WTC11 (cell line): ENCODE measurements at regions not wholly inside any gene's neighbourhood (a gene's known extent, or its start where the extent isn't known, plus 50 kb on each side); places are given as distances from the start of the nearest gene placed in this dataset.

Source experiments
- ATAC-seq: fragments of 200-7000 bp; cut with Tn5 transposase; 2 replicates; pipeline ENCODE4 v1.10.0; 2021; ENCODE audit warnings: mild to moderate bottlenecking, moderate library complexity
- CTCF ChIA-PET: fragments of 300-600 bp; sonication (Branson Sonifier 250); formaldehyde crosslinking; loops from one replicate; lab custom pipeline; 2021; ENCODE audit warnings: antibody characterized with exemption; lab: Charles Lee
- POLR2A ChIA-PET: fragments of 350-600 bp; sonication (Branson Sonifier 250); formaldehyde crosslinking; loops from one replicate; lab custom pipeline; 2021; ENCODE audit warnings: antibody characterized with exemption; lab: Charles Lee
- DNase-seq: peaks from one replicate; pipeline ENCODE4 v3.0.0; 2021; ENCODE audit warnings: low spot score
- H3K27ac Mint-ChIP-seq: 2 replicates; pipeline ENCODE4 v1.8.0; 2021; ENCODE audit warnings: mixed read lengths
- H3K27me3 Mint-ChIP-seq: 2 replicates; pipeline ENCODE4 v1.8.0; 2021; ENCODE audit warnings: low read depth, mild to moderate bottlenecking, moderate library complexity, mixed read lengths
- H3K36me3 Mint-ChIP-seq: 2 replicates; pipeline ENCODE4 v1.8.0; 2021; ENCODE audit warnings: mixed read lengths
- H3K4me1 Mint-ChIP-seq: 2 replicates; pipeline ENCODE4 v1.8.0; 2022; ENCODE audit warnings: mixed read lengths
- H3K4me3 Mint-ChIP-seq: 2 replicates; pipeline ENCODE4 v1.8.0; 2021; ENCODE audit warnings: mild to moderate bottlenecking, moderate library complexity, mixed read lengths
- H3K9me3 Mint-ChIP-seq: 2 replicates; pipeline ENCODE4 v1.8.0; 2021; ENCODE audit warnings: mixed read lengths
- CREM ChIP-seq: sonication (generic); formaldehyde crosslinking; IDR thresholded peaks from 2 replicates; pipeline ENCODE4 v1.8.1; 2022; ENCODE audit warnings: mild to moderate bottlenecking, missing genetic modification reagents, moderate library complexity
- ESRRA ChIP-seq: sonication (generic); formaldehyde crosslinking; IDR thresholded peaks from 2 replicates; pipeline ENCODE4 v1.8.1; 2022; ENCODE audit warnings: mild to moderate bottlenecking, missing genetic modification reagents, borderline replicate concordance
- GABPB1 ChIP-seq: sonication (generic); formaldehyde crosslinking; IDR thresholded peaks from 2 replicates; pipeline ENCODE4 v1.8.1; 2023; ENCODE audit warnings: mild to moderate bottlenecking, missing genetic modification reagents
- HMGA2 ChIP-seq: fragments of 250-450 bp; sonication (Bioruptor Pico); IDR thresholded peaks from 2 replicates; pipeline ENCODE4 v1.4.0; 2021; ENCODE audit warnings: mild to moderate bottlenecking, moderate library complexity
- NR2C2 ChIP-seq: sonication (generic); formaldehyde crosslinking; IDR thresholded peaks from 2 replicates; pipeline ENCODE4 v1.8.0; 2022; ENCODE audit warnings: mild to moderate bottlenecking, missing genetic modification reagents
- PRRX2 ChIP-seq: fragments of 250-450 bp; sonication (Bioruptor Pico); IDR thresholded peaks from 2 replicates; pipeline ENCODE4 v1.8.0; 2021; ENCODE audit warnings: mild to moderate bottlenecking
- SOX15 ChIP-seq: fragments of 250-450 bp; sonication (Bioruptor Pico); IDR thresholded peaks from 2 replicates; pipeline ENCODE4 v1.9.0; 2021; ENCODE audit warnings: mild to moderate bottlenecking
- TEAD1 ChIP-seq: sonication (generic); formaldehyde crosslinking; IDR thresholded peaks from 2 replicates; pipeline ENCODE4 v1.8.0; 2022; ENCODE audit warnings: mild to moderate bottlenecking, missing genetic modification reagents
- ZBTB21 ChIP-seq: sonication (generic); formaldehyde crosslinking; IDR thresholded peaks from 2 replicates; pipeline ENCODE4 v1.8.1; 2023; ENCODE audit warnings: mild to moderate bottlenecking, missing genetic modification reagents, borderline replicate concordance
- ZNF121 ChIP-seq: sonication (generic); formaldehyde crosslinking; IDR thresholded peaks from 2 replicates; pipeline ENCODE4 v1.8.0; 2023; ENCODE audit warnings: missing genetic modification reagents
- ZNF138 ChIP-seq: sonication (generic); formaldehyde crosslinking; conservative IDR thresholded peaks from 2 replicates; pipeline ENCODE4 v1.8.1; 2022; ENCODE audit warnings: mild to moderate bottlenecking, moderate library complexity, missing genetic modification reagents
- ZNF396 ChIP-seq: fragments of 250-450 bp; sonication (Bioruptor Pico); IDR thresholded peaks from 2 replicates; pipeline ENCODE4 v1.8.0; 2021; ENCODE audit warnings: mild to moderate bottlenecking, moderate library complexity, borderline replicate concordance
- TF ChIP-seq, protein P1 (sequence below): fragments of 250-450 bp; sonication (Bioruptor Pico); IDR thresholded peaks from 2 replicates; pipeline ENCODE4 v1.8.0; 2021; ENCODE audit warnings: mild to moderate bottlenecking
- TF ChIP-seq, protein P2 (sequence below): sonication (generic); formaldehyde crosslinking; IDR thresholded peaks from 2 replicates; pipeline ENCODE4 v1.8.0; 2023; ENCODE audit warnings: missing genetic modification reagents
- TF ChIP-seq, protein P3 (sequence below): sonication (generic); formaldehyde crosslinking; IDR thresholded peaks from 2 replicates; pipeline ENCODE4 v1.8.1; 2022; ENCODE audit warnings: mild to moderate bottlenecking, missing genetic modification reagents, moderate library complexity, borderline replicate concordance
- TF ChIP-seq, protein P4 (sequence below): sonication (generic); formaldehyde crosslinking; IDR thresholded peaks from 2 replicates; pipeline ENCODE4 v1.8.1; 2023; ENCODE audit warnings: mild to moderate bottlenecking, missing genetic modification reagents, moderate library complexity
- TF ChIP-seq, protein P5 (sequence below): sonication (generic); formaldehyde crosslinking; IDR thresholded peaks from 2 replicates; pipeline ENCODE4 v1.8.1; 2023; ENCODE audit warnings: mild to moderate bottlenecking, missing genetic modification reagents
- TF ChIP-seq, protein P6 (sequence below): sonication (generic); formaldehyde crosslinking; IDR thresholded peaks from 2 replicates; pipeline ENCODE4 v1.8.1; 2022; ENCODE audit warnings: low read depth, mild to moderate bottlenecking, moderate library complexity, missing genetic modification reagents, borderline replicate concordance

DNA sequence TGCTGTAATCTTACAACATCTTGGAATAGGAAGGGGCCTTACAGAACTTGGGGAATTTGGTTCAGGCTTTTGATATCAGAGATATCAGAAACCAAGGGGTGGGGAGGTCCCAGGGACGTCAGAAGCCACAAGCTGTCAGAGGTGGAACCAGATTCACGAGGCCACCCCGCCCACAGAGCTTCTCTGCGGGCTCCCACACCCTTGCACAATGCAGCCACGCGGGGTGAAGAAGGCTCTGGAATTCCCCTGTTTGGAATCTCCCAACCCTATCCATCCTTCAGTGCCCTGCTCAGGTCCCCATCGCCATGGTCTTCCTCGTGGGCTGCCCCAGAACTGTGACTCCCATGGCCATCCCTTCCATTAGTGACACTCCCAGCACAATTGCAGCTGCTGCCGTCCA is 247.1 kb upstream of the SHH start (continued):
- TF ChIP-seq, protein P1, sequence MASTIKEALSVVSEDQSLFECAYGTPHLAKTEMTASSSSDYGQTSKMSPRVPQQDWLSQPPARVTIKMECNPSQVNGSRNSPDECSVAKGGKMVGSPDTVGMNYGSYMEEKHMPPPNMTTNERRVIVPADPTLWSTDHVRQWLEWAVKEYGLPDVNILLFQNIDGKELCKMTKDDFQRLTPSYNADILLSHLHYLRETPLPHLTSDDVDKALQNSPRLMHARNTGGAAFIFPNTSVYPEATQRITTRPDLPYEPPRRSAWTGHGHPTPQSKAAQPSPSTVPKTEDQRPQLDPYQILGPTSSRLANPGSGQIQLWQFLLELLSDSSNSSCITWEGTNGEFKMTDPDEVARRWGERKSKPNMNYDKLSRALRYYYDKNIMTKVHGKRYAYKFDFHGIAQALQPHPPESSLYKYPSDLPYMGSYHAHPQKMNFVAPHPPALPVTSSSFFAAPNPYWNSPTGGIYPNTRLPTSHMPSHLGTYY (CRISPR knock-in tag): no peak
- TF ChIP-seq, protein P2, sequence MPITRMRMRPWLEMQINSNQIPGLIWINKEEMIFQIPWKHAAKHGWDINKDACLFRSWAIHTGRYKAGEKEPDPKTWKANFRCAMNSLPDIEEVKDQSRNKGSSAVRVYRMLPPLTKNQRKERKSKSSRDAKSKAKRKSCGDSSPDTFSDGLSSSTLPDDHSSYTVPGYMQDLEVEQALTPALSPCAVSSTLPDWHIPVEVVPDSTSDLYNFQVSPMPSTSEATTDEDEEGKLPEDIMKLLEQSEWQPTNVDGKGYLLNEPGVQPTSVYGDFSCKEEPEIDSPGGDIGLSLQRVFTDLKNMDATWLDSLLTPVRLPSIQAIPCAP: no peak

DNA sequence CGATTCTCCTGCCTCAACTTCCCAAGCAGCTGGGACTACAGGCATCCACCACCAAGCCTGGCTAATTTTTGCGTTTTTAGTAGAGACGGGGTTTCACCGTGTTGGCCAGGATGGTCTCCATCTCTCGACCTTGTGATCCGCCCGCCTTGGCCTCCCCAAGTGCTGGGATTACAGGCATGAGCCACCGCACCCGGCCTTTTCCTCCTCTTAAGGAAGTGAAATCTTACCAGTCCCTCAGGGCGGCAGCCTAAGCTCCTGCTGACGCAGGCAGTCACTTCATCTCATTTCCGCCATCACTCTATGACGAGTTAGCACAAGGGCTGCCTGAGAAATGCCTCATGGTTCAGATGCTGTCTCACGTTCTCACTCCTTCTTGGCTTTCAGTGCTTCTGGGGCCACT is 246.0 kb upstream of the SHH start:
- Mint-ChIP-seq H3K4me3 (no peak overlapping the region), H3K36me3 (peaks cover 53% of the 10 kb centered on the region), H3K4me1 (no peaks in the 10 kb centered on the region), H3K27me3 (peaks cover 9% of the 10 kb centered on the region; the same call in 1 of the 2 replicates), H3K27ac (no peak overlapping the region), H3K9me3 (peaks cover 62% of the 10 kb centered on the region)
- DNase-seq (no peak), ATAC-seq (no peak)
- ChIA-PET CTCF (no interaction called here), POLR2A (no interaction called here)
- no peak for TF ChIP-seq GABPB1
- no peak for TF ChIP-seq ZNF138 (CRISPR knock-in tag)
- TF ChIP-seq NR2C2: no peak
- TF ChIP-seq, protein P3, sequence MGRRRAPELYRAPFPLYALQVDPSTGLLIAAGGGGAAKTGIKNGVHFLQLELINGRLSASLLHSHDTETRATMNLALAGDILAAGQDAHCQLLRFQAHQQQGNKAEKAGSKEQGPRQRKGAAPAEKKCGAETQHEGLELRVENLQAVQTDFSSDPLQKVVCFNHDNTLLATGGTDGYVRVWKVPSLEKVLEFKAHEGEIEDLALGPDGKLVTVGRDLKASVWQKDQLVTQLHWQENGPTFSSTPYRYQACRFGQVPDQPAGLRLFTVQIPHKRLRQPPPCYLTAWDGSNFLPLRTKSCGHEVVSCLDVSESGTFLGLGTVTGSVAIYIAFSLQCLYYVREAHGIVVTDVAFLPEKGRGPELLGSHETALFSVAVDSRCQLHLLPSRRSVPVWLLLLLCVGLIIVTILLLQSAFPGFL (CRISPR knock-in tag): no peak
- no peak for TF ChIP-seq PRRX2 (CRISPR knock-in tag)
- TF ChIP-seq SOX15 (CRISPR knock-in tag): no peak

DNA sequence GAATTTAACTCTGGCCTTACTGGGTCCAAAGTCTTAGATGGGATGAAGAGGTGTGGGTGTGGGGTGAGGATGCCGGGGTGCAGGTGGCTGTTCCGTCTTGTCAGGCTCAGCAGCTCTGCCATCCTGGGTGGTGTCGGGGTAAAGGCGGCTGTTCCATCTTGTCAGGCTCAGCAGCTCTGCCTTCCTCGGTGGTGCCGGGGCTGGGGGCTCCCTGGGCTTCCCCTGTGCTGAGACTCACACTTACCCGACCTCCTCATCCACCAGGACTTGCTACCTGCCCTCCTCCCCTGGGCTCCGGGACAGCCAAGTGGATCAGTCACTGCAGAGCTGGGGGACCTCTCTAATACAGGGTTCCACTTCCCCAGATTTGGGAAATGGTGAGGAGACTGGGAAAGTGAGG is 244.3 kb upstream of the SHH start:
- CTCF ChIA-PET: no interaction called here
- POLR2A ChIA-PET: no interaction called here
- peaks cover 55% of the 10 kb centered on the region for H3K36me3 Mint-ChIP-seq
- peaks cover 65% of the 10 kb centered on the region for H3K9me3 Mint-ChIP-seq
- H3K27ac Mint-ChIP-seq: no peak overlapping the region
- TF ChIP-seq ZNF121 (CRISPR knock-in tag): no peak
- no peak for TF ChIP-seq CREM (CRISPR knock-in tag)
- TF ChIP-seq, protein P4, sequence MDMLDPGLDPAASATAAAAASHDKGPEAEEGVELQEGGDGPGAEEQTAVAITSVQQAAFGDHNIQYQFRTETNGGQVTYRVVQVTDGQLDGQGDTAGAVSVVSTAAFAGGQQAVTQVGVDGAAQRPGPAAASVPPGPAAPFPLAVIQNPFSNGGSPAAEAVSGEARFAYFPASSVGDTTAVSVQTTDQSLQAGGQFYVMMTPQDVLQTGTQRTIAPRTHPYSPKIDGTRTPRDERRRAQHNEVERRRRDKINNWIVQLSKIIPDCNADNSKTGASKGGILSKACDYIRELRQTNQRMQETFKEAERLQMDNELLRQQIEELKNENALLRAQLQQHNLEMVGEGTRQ (CRISPR knock-in tag): no peak
- TF ChIP-seq, protein P5, sequence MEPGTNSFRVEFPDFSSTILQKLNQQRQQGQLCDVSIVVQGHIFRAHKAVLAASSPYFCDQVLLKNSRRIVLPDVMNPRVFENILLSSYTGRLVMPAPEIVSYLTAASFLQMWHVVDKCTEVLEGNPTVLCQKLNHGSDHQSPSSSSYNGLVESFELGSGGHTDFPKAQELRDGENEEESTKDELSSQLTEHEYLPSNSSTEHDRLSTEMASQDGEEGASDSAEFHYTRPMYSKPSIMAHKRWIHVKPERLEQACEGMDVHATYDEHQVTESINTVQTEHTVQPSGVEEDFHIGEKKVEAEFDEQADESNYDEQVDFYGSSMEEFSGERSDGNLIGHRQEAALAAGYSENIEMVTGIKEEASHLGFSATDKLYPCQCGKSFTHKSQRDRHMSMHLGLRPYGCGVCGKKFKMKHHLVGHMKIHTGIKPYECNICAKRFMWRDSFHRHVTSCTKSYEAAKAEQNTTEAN: no peak
- TF ChIP-seq, protein P6, sequence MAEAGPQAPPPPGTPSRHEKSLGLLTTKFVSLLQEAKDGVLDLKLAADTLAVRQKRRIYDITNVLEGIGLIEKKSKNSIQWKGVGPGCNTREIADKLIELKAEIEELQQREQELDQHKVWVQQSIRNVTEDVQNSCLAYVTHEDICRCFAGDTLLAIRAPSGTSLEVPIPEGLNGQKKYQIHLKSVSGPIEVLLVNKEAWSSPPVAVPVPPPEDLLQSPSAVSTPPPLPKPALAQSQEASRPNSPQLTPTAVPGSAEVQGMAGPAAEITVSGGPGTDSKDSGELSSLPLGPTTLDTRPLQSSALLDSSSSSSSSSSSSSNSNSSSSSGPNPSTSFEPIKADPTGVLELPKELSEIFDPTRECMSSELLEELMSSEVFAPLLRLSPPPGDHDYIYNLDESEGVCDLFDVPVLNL (CRISPR knock-in tag): no peak
- no peak for TF ChIP-seq ZNF396 (CRISPR knock-in tag)
- TF ChIP-seq HMGA2: no peak
- no peak for TF ChIP-seq ESRRA (CRISPR knock-in tag)
- TF ChIP-seq, protein P3 (CRISPR knock-in tag): no peak
- TF ChIP-seq TEAD1: no peak
- no peak for TF ChIP-seq ZBTB21 (CRISPR knock-in tag)
- no peak for DNase-seq
- H3K27me3 Mint-ChIP-seq: peaks cover 8% of the 10 kb centered on the region; the same call in 1 of the 2 replicates
- H3K4me1 Mint-ChIP-seq: no peaks in the 10 kb centered on the region
- H3K4me3 Mint-ChIP-seq: no peak overlapping the region
- ATAC-seq: no peak
